SK-N-SH (cell line): ENCODE measurements at regions not wholly inside any gene's neighbourhood (a gene's known extent, or its start where the extent isn't known, plus 50 kb on each side); places are given as distances from the start of the nearest gene placed in this dataset.

Experiments used
- CTCF ChIA-PET: fragments of 300-600, 350-600 bp; formaldehyde crosslinking; extraction: SDS; loops from one replicate; lab custom pipeline; 2021; lab: Yijun Ruan, JAX
- POLR2A ChIA-PET: fragments of 350-600 bp; sonication (Branson Sonifier 250); formaldehyde crosslinking; extraction: SDS; loops from one replicate; lab custom pipeline; 2020; ENCODE audit warnings: antibody characterized with exemption, inconsistent platforms; lab: Yijun Ruan, JAX
- DNase-seq: peaks from one replicate; pipeline ENCODE4 v3.0.0; 2012
- H2AFZ ChIP-seq: fragments of 200-600 bp; sonication (generic); 2 replicates; pipeline ENCODE4 v1.8.1; 2016; ENCODE audit warnings: antibody characterized with exemption, mild to moderate bottlenecking, low read depth
- H3F3A ChIP-seq: fragments of 200-600 bp; sonication (generic); replicated peaks from 2 replicates; pipeline ENCODE3; 2016; ENCODE audit warnings: antibody characterized with exemption, mild to moderate bottlenecking; ENCODE audit not compliant: insufficient read depth
- H3K27ac ChIP-seq, 2 experiments: fragments of 200-500 bp in 1 of 2; fragments of 200-600 bp in 1 of 2; sonication (Bioruptor generic) in 1 of 2; sonication (generic), shearing (Covaris generic) in 1 of 2; 2 replicates each; pipeline versions ENCODE4 v1.5.1 to v1.6.1; 2014 to 2016; ENCODE audit warnings: low read depth in 2 of 2, inconsistent platforms in 1 of 2, low read length in 1 of 2, mild to moderate bottlenecking in 1 of 2, mixed read lengths in 1 of 2
- H3K27me3 ChIP-seq: fragments of 200-600 bp; sonication (generic), shearing (Covaris generic); 2 replicates; pipeline ENCODE4 v1.6.1; 2016; ENCODE audit warnings: mixed run types; ENCODE audit not compliant: insufficient read depth
- H3K36me3 ChIP-seq, 2 experiments: fragments of 200-500 bp in 1 of 2; fragments of 200-600 bp in 1 of 2; sonication (Bioruptor generic) in 1 of 2; sonication (generic) in 1 of 2; replicated peaks in 1 of 2; 2 replicates each; pipeline versions ENCODE3 to v1.5.1; 2014 to 2016; ENCODE audit warnings: low read length in 1 of 2, mild to moderate bottlenecking in 1 of 2; ENCODE audit not compliant: insufficient read depth in 2 of 2, control insufficient read depth in 1 of 2
- H3K4me1 ChIP-seq, 2 experiments: fragments of 200-500 bp in 1 of 2; fragments of 200-600 bp in 1 of 2; sonication (Bioruptor generic) in 1 of 2; sonication (generic), shearing (Covaris generic) in 1 of 2; 2 replicates each; pipeline versions ENCODE4 v1.5.1 to v1.6.1; 2014 to 2016; ENCODE audit warnings: low read depth in 1 of 2, low read length in 1 of 2, mixed run types in 1 of 2; ENCODE audit not compliant: insufficient read depth in 2 of 2, control insufficient read depth in 1 of 2
- H3K4me2 ChIP-seq: fragments of 200-600 bp; sonication (generic), shearing (Covaris generic); 2 replicates; pipeline ENCODE4 v1.6.1; 2017; ENCODE audit warnings: mixed run types
- H3K4me3 ChIP-seq, 2 experiments: fragments of 200-500 bp in 1 of 2; fragments of 200-600 bp in 1 of 2; sonication (Bioruptor generic) in 1 of 2; sonication (generic), shearing (Covaris generic) in 1 of 2; 2 replicates each; pipeline versions ENCODE4 v1.5.1 to v1.8.1; 2014 to 2016; ENCODE audit warnings: low read depth in 2 of 2, inconsistent platforms in 1 of 2, low read length in 1 of 2, mild to moderate bottlenecking in 1 of 2, mixed read lengths in 1 of 2, moderate library complexity in 1 of 2
- H3K79me2 ChIP-seq: fragments of 200-600 bp; sonication (generic); 2 replicates; pipeline ENCODE4 v1.8.1; 2017; ENCODE audit warnings: mild to moderate bottlenecking; ENCODE audit not compliant: insufficient read depth
- H3K9ac ChIP-seq: fragments of 200-600 bp; sonication (generic); 2 replicates; pipeline ENCODE4 v1.6.1; 2017; ENCODE audit warnings: mixed run types
- H3K9me2 ChIP-seq: fragments of 200-600 bp; sonication (generic); 2 replicates; pipeline ENCODE4 v1.6.1; 2017; ENCODE audit warnings: mixed run types
- H3K9me3 ChIP-seq: fragments of 200-600 bp; sonication (generic); 2 replicates; pipeline ENCODE4 v1.6.1; 2017; ENCODE audit warnings: mixed run types, mild to moderate bottlenecking, moderate library complexity
- H4K20me1 ChIP-seq: fragments of 200-600 bp; sonication (generic); 2 replicates; pipeline ENCODE4 v1.6.1; 2017; ENCODE audit warnings: mild to moderate bottlenecking, mixed run types; ENCODE audit not compliant: insufficient read depth
- CHD2 ChIP-seq: fragments of 150-350 bp; IDR thresholded peaks from 2 replicates; pipeline ENCODE4 v1.6.1; 2018; ENCODE audit warnings: low read length; ENCODE audit not compliant: partially characterized antibody
- EZH2phosphoT487 ChIP-seq: fragments of 200-600 bp; sonication (generic); IDR thresholded peaks from 2 replicates; pipeline ENCODE4 v1.6.1; 2017; ENCODE audit warnings: low read depth, mixed run types, mild to moderate bottlenecking, antibody characterized with exemption, moderate library complexity, borderline replicate concordance
- FOSL2 ChIP-seq: IDR thresholded peaks from 2 replicates; pipeline ENCODE4 v1.4.0; 2012; ENCODE audit warnings: low read depth, mild to moderate bottlenecking, moderate library complexity, borderline replicate concordance
- GATA2 ChIP-seq: sonication (generic); formaldehyde crosslinking; IDR thresholded peaks from 2 replicates; pipeline ENCODE4 v1.5.0; 2020; ENCODE audit warnings: mild to moderate bottlenecking, missing genetic modification reagents
- JUND ChIP-seq: IDR thresholded peaks from 2 replicates; pipeline ENCODE4 v1.4.0; 2012
- MXI1 ChIP-seq: IDR thresholded peaks from 2 replicates; pipeline ENCODE4 v1.6.1; 2012; ENCODE audit warnings: mild to moderate bottlenecking, low read depth, low read length, improper control_type of control experiment
- NFIC ChIP-seq: IDR thresholded peaks from 2 replicates; pipeline ENCODE4 v1.4.0; 2012; ENCODE audit warnings: borderline replicate concordance
- NRF1 ChIP-seq: IDR thresholded peaks from 2 replicates; pipeline ENCODE4 v1.6.1; 2012; ENCODE audit warnings: low read depth, mild to moderate bottlenecking, low read length
- REST ChIP-seq: IDR thresholded peaks from 2 replicates; pipeline ENCODE4 v1.6.1; 2012; ENCODE audit warnings: mild to moderate bottlenecking, low read depth, low read length, moderate library complexity
- SIN3A ChIP-seq: IDR thresholded peaks from 2 replicates; pipeline ENCODE4 v1.6.1; 2012; ENCODE audit warnings: low read depth, mild to moderate bottlenecking, low read length, moderate library complexity, borderline replicate concordance
- SMC3 ChIP-seq: IDR thresholded peaks from 2 replicates; pipeline ENCODE4 v1.6.1; 2012; ENCODE audit warnings: low read depth, low read length, improper control_type of control experiment
- USF2 ChIP-seq: fragments of 150-350 bp; IDR thresholded peaks from 2 replicates; pipeline ENCODE4 v1.6.1; 2017; ENCODE audit warnings: antibody characterized with exemption, low read length, low read depth, borderline replicate concordance
- YY1 ChIP-seq: IDR thresholded peaks from 2 replicates; pipeline ENCODE4 v1.4.0; 2012; ENCODE audit warnings: low read depth, mild to moderate bottlenecking
- ZBTB33 ChIP-seq: IDR thresholded peaks from 2 replicates; pipeline ENCODE4 v1.4.0; 2012; ENCODE audit warnings: low read depth, borderline replicate concordance
- WGBS: methylation state at CpG from one replicate; pipeline ENCODE4 v1.1.6; 2017; ENCODE audit warnings: low lambda C conversion rate; 5-methylcytosine and 5-hydroxymethylcytosine counted together
- TF ChIP-seq, protein P1 (sequence below): fragments of 150-350 bp; IDR thresholded peaks from 2 replicates; pipeline ENCODE4 v1.6.1; 2016; ENCODE audit warnings: mild to moderate bottlenecking, low read depth, low read length

- no peak overlapping the region for H3K4me3 ChIP-seq
- H3K9ac ChIP-seq, result no peak overlapping the region
- no peak overlapping the region for H3K4me2 ChIP-seq
- no peaks in the 10 kb centered on the region for H3F3A ChIP-seq
- WGBS, result 57% methylated on average over 1 of the region's 1 CpG
- H3K9me2 ChIP-seq, result no peaks in the 10 kb centered on the region
- no peaks in the 10 kb centered on the region for H3K36me3 ChIP-seq
- ChIA-PET POLR2A (no interaction called here), CTCF (no interaction called here)
- TF ChIP-seq, protein P1, sequence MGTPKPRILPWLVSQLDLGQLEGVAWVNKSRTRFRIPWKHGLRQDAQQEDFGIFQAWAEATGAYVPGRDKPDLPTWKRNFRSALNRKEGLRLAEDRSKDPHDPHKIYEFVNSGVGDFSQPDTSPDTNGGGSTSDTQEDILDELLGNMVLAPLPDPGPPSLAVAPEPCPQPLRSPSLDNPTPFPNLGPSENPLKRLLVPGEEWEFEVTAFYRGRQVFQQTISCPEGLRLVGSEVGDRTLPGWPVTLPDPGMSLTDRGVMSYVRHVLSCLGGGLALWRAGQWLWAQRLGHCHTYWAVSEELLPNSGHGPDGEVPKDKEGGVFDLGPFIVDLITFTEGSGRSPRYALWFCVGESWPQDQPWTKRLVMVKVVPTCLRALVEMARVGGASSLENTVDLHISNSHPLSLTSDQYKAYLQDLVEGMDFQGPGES, result no peak
- no peak for TF ChIP-seq NRF1
- TF ChIP-seq CHD2, result no peak
- H3K27ac ChIP-seq, result no peak overlapping the region
- no peaks in the 10 kb centered on the region for H3K27me3 ChIP-seq
- H2AFZ ChIP-seq, result no peak overlapping the region
- H3K4me1 ChIP-seq, result no peaks in the 10 kb centered on the region
- H3K9me3 ChIP-seq, result no peaks in the 10 kb centered on the region
- H3K79me2 ChIP-seq, result no peaks in the 10 kb centered on the region
- H4K20me1 ChIP-seq, result no peaks in the 10 kb centered on the region
- no peak for DNase-seq
These were observed 1173.9 kb upstream of the LRRTM3 start for GRCh38 chr10:65751896-65752295.

- no peaks in the 10 kb centered on the region for H3K9me2 ChIP-seq
- H3K27me3 ChIP-seq, result no peaks in the 10 kb centered on the region
- POLR2A ChIA-PET, result no interaction called here
- H3K36me3 ChIP-seq, result no peaks in the 10 kb centered on the region
- no peaks in the 10 kb centered on the region for H3F3A ChIP-seq
- TF ChIP-seq NFIC (no peak), ZBTB33 (no peak), SIN3A (no peak), MXI1 (no peak), SMC3 (no peak), JUND (no peak), YY1 (no peak)
- WGBS, result 68% methylated on average over 1 of the region's 1 CpG
- no peaks in the 10 kb centered on the region for H3K4me1 ChIP-seq
- no peaks in the 10 kb centered on the region for H3K79me2 ChIP-seq
- H3K4me2 ChIP-seq, result no peak overlapping the region
- no peak overlapping the region for H3K27ac ChIP-seq
- H4K20me1 ChIP-seq, result no peaks in the 10 kb centered on the region
- H3K9ac ChIP-seq, result no peak overlapping the region
- CTCF ChIA-PET, result interaction anchor here (0.6 kb wide), 1 partner anchor 463 kb away, joined by 3 read pairs; no protein-coding TSS in a partner anchor
- no peak overlapping the region for H3K4me3 ChIP-seq
- DNase-seq, result no peak
- H2AFZ ChIP-seq, result no peak overlapping the region
- no peaks in the 10 kb centered on the region for H3K9me3 ChIP-seq
These were observed 1172.3 kb upstream of the LRRTM3 start for GRCh38 chr10:65753532-65753931.

GRCh38 chr10:65754112-65754511 is 1171.7 kb upstream of the LRRTM3 start:
- H3K9me3 ChIP-seq, result no peaks in the 10 kb centered on the region
- ChIA-PET POLR2A (no interaction called here), CTCF (no interaction called here)
- H3K27me3 ChIP-seq, result no peaks in the 10 kb centered on the region
- no peaks in the 10 kb centered on the region for H3K4me1 ChIP-seq
- H2AFZ ChIP-seq, result no peak overlapping the region
- no peaks in the 10 kb centered on the region for H3K36me3 ChIP-seq
- H3K9ac ChIP-seq, result no peak overlapping the region
- H3K79me2 ChIP-seq, result no peaks in the 10 kb centered on the region
- no peaks in the 10 kb centered on the region for H3K9me2 ChIP-seq
- no peak overlapping the region for H3K27ac ChIP-seq
- WGBS, result 79% methylated on average over 2 of the region's 2 CpGs
- no peaks in the 10 kb centered on the region for H4K20me1 ChIP-seq
- no peak overlapping the region for H3K4me3 ChIP-seq
- no peak for DNase-seq
- no peak overlapping the region for H3K4me2 ChIP-seq
- H3F3A ChIP-seq, result no peaks in the 10 kb centered on the region
- TF ChIP-seq REST (no peak), NRF1 (no peak), EZH2phosphoT487 (no peak), GATA2 (CRISPR knock-in tag) (no peak), FOSL2 (no peak), USF2 (no peak)
